SU-DHL-6 (cell line): ENCODE measurements at regions not wholly inside any gene's neighbourhood (a gene's known extent, or its start where the extent isn't known, plus 50 kb on each side); places are given as distances from the start of the nearest gene placed in this dataset.

Experiments used
- H2AFZ ChIP-seq: fragments of 200-600 bp; sonication (generic); 2 replicates; pipeline ENCODE4 v1.6.1; 2014; ENCODE audit warnings: low read depth, mild to moderate bottlenecking, moderate library complexity, mixed read lengths, antibody characterized with exemption, low read length; ENCODE audit not compliant: severe bottlenecking
- H3F3A ChIP-seq: fragments of 200-600 bp; shearing (Covaris generic); 2 replicates; pipeline ENCODE4 v1.6.0; 2016; ENCODE audit warnings: antibody characterized with exemption, mild to moderate bottlenecking; ENCODE audit not compliant: insufficient read depth
- H3K27ac ChIP-seq: fragments of 200-600 bp; sonication (generic); 2 replicates; pipeline ENCODE4 v1.5.1; 2016; ENCODE audit warnings: low read depth, mild to moderate bottlenecking, low read length, moderate library complexity, mixed read lengths
- H3K27me3 ChIP-seq: fragments of 200-600 bp; sonication (generic), shearing (Covaris generic); 2 replicates; pipeline ENCODE4 v1.6.0; 2014; ENCODE audit warnings: mild to moderate bottlenecking, low read length
- H3K36me3 ChIP-seq: fragments of 200-600 bp; sonication (generic); 2 replicates; pipeline ENCODE4 v1.6.1; 2014; ENCODE audit warnings: mild to moderate bottlenecking, low read length, mixed read lengths
- H3K4me2 ChIP-seq: fragments of 300-600, 200-600 bp; shearing (Covaris generic), sonication (generic); 2 replicates; pipeline ENCODE4 v1.6.0; 2014; ENCODE audit warnings: low read length, low read depth, mild to moderate bottlenecking; ENCODE audit not compliant: poor library complexity, severe bottlenecking
- H3K4me3 ChIP-seq: fragments of 200-600 bp; sonication (generic); 2 replicates; pipeline ENCODE4 v1.5.1; 2014; ENCODE audit warnings: antibody characterized with exemption, low read length, mild to moderate bottlenecking, mixed read lengths; ENCODE audit not compliant: insufficient read depth, poor library complexity, severe bottlenecking
- H3K79me2 ChIP-seq: fragments of 200-600 bp; sonication (generic); 2 replicates; pipeline ENCODE4 v1.6.1; 2014; ENCODE audit warnings: mild to moderate bottlenecking, low read length, moderate library complexity; ENCODE audit not compliant: insufficient read depth
- H3K9ac ChIP-seq: fragments of 200-600 bp; sonication (generic); 2 replicates; pipeline ENCODE4 v1.7.0; 2014; ENCODE audit warnings: mild to moderate bottlenecking, low read length
- H3K9me2 ChIP-seq: fragments of 200-600 bp; sonication (generic); replicated peaks from 2 replicates; pipeline ENCODE4 v1.6.1; 2014; ENCODE audit warnings: low read length; ENCODE audit not compliant: insufficient read depth
- H3K9me3 ChIP-seq: fragments of 200-600 bp; sonication (generic); 2 replicates; pipeline ENCODE4 v1.6.1; 2014; ENCODE audit warnings: low read length, mixed read lengths; ENCODE audit not compliant: insufficient read depth
- H4K20me1 ChIP-seq: fragments of 200-600 bp; sonication (generic); 2 replicates; pipeline ENCODE4 v1.6.1; 2014; ENCODE audit warnings: low read depth, mild to moderate bottlenecking, antibody characterized with exemption, low read length, moderate library complexity, mixed read lengths
- EZH2phosphoT487 ChIP-seq: fragments of 200-600 bp; sonication (generic), shearing (Covaris generic); conservative IDR thresholded peaks from 2 replicates; pipeline ENCODE4 v1.6.1; 2018; ENCODE audit warnings: mild to moderate bottlenecking, antibody characterized with exemption, low read length, moderate library complexity, mixed read lengths
- TF ChIP-seq, protein P1 (sequence below): fragments of 200-600 bp; sonication (generic); IDR thresholded peaks from one replicate; pipeline ENCODE4 v1.5.1; 2017; ENCODE audit warnings: antibody characterized with exemption, mild to moderate bottlenecking, low read length, moderate library complexity; ENCODE audit not compliant: insufficient read depth, poor library complexity, severe bottlenecking

DNA sequence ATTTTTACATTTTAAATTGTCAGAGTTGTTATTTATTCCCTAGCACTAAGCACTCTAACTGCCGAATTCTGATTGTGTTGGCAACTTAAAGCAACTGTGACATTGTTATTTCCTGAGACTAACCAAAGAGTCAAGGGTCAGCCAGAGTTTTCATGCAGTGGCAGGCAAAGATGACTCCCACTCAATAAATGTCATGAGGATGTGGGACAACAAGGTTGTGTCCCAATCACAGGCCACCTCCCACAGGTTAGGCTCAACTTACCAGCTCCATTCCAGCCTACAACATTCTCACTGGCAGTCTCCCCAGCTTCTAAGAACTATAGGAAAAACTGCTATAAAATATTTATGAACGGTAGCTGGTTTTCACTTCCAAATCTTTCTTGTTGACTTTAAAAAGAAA is 80.1 kb downstream of the RSL24D1 start:
- no peak overlapping the region for H2AFZ ChIP-seq
- no peak overlapping the region for H3K27ac ChIP-seq
- no peak overlapping the region for H3K4me2 ChIP-seq
- no peaks in the 10 kb centered on the region for H3F3A ChIP-seq
- no peaks in the 10 kb centered on the region for H3K27me3 ChIP-seq
- no peaks in the 10 kb centered on the region for H3K9me3 ChIP-seq
- TF ChIP-seq, protein P1, sequence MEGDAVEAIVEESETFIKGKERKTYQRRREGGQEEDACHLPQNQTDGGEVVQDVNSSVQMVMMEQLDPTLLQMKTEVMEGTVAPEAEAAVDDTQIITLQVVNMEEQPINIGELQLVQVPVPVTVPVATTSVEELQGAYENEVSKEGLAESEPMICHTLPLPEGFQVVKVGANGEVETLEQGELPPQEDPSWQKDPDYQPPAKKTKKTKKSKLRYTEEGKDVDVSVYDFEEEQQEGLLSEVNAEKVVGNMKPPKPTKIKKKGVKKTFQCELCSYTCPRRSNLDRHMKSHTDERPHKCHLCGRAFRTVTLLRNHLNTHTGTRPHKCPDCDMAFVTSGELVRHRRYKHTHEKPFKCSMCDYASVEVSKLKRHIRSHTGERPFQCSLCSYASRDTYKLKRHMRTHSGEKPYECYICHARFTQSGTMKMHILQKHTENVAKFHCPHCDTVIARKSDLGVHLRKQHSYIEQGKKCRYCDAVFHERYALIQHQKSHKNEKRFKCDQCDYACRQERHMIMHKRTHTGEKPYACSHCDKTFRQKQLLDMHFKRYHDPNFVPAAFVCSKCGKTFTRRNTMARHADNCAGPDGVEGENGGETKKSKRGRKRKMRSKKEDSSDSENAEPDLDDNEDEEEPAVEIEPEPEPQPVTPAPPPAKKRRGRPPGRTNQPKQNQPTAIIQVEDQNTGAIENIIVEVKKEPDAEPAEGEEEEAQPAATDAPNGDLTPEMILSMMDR, result no peak
- no peak for TF ChIP-seq EZH2phosphoT487
- H3K36me3 ChIP-seq, result no peaks in the 10 kb centered on the region
- no peaks in the 10 kb centered on the region; the same call in 1 of the 2 replicates for H3K9me2 ChIP-seq
- no peaks in the 10 kb centered on the region for H4K20me1 ChIP-seq
- H3K4me3 ChIP-seq, result no peak overlapping the region
- no peaks in the 10 kb centered on the region for H3K79me2 ChIP-seq
- no peak overlapping the region for H3K9ac ChIP-seq

DNA sequence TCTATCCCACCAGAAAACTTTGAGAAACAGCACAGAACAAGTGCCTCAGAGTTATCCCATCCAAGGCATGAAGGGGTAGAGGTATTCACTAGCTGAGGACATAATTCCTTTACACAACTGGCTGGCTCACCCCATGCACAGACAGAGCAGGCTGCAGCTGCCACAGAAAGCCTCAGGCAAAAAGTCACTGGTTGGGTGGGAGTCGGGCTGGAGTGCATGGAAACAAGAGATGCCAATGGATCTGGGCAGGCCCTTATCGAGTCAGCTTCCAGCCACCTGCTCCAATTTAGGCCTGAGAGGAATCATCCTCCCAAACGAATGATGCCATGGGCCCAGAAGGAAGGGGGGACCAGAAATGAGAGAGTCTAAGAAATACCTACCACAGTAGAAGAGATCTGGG is 83.0 kb downstream of the RSL24D1 start:
- TF ChIP-seq EZH2phosphoT487, result no peak
- TF ChIP-seq, protein P1, result no peak
- Histone ChIP-seq H3F3A (no peaks in the 10 kb centered on the region), H3K79me2 (no peaks in the 10 kb centered on the region), H3K9ac (no peak overlapping the region), H3K36me3 (no peaks in the 10 kb centered on the region), H4K20me1 (no peaks in the 10 kb centered on the region), H3K9me3 (no peaks in the 10 kb centered on the region), H3K4me2 (no peak overlapping the region), H3K4me3 (no peak overlapping the region), H3K27ac (no peak overlapping the region), H3K27me3 (no peaks in the 10 kb centered on the region), H3K9me2 (no peaks in the 10 kb centered on the region; the same call in 1 of the 2 replicates), H2AFZ (no peak overlapping the region)

DNA sequence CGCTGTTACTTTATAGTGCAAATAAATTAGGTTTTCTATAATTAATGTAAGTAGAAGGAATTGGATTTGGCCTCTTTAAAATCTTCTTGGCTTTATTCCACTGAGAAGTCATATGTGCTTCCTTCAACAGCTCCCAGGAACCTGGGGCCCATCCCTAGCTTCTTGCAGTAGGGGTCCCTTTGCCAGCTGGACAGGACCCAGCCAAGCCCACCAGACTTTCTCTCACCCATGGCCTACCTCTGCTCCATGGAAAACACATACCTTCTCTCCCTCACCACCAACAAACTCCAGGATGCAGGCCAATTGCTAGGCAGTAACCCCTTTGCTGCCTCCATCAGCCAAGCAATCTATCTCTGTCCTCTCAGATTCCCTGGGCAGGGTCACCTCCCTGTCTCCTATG is 84.0 kb downstream of the RSL24D1 start:
- H3K9ac ChIP-seq, result no peak overlapping the region
- no peaks in the 10 kb centered on the region for H3K27me3 ChIP-seq
- no peaks in the 10 kb centered on the region for H3K9me3 ChIP-seq
- H3K36me3 ChIP-seq, result no peaks in the 10 kb centered on the region
- no peaks in the 10 kb centered on the region for H4K20me1 ChIP-seq
- no peaks in the 10 kb centered on the region for H3K79me2 ChIP-seq
- H3K27ac ChIP-seq, result no peak overlapping the region
- no peak for TF ChIP-seq EZH2phosphoT487
- TF ChIP-seq, protein P1, result no peak
- H3F3A ChIP-seq, result no peaks in the 10 kb centered on the region
- H3K4me2 ChIP-seq, result no peak overlapping the region
- no peaks in the 10 kb centered on the region for H3K9me2 ChIP-seq
- no peak overlapping the region for H2AFZ ChIP-seq
- no peak overlapping the region for H3K4me3 ChIP-seq

DNA sequence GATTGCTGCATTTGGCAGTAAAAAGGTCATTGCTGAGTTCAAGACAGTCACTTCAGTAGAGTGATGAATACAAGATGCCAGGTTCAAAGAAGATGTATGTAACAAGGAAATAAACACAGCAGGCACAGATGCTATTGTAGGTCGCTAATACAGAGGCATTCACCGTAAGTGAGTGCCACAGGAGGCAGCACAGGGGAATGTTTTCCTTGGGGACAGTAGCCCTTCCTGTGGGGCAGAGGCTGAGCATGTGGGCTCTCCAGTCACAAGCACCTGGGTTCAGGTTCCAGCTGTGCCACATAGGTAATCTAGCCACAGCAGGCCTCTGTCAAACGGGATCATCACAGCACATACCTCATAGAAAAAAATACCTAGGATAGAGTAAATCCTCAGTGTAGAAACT is 86.3 kb downstream of the RSL24D1 start:
- H3K4me2 ChIP-seq, result no peak overlapping the region
- no peaks in the 10 kb centered on the region for H4K20me1 ChIP-seq
- H3F3A ChIP-seq, result no peaks in the 10 kb centered on the region
- H3K36me3 ChIP-seq, result no peaks in the 10 kb centered on the region
- H3K79me2 ChIP-seq, result no peaks in the 10 kb centered on the region
- no peaks in the 10 kb centered on the region for H3K9me3 ChIP-seq
- TF ChIP-seq, protein P1, result no peak
- TF ChIP-seq EZH2phosphoT487, result no peak
- H3K4me3 ChIP-seq, result no peak overlapping the region
- H3K9ac ChIP-seq, result no peak overlapping the region
- no peaks in the 10 kb centered on the region for H3K27me3 ChIP-seq
- H2AFZ ChIP-seq, result no peak overlapping the region
- no peaks in the 10 kb centered on the region for H3K9me2 ChIP-seq
- no peak overlapping the region for H3K27ac ChIP-seq
